ENCODE measurements at regions not wholly inside any gene's neighbourhood (a gene's known extent, or its start where the extent isn't known, plus 50 kb on each side); places are given as distances from the start of the nearest gene placed in this dataset.

GRCh38 chr4:106494066-106494465 lies 125.5 kb upstream of the GIMD1 start:
- FAIRE-seq = no peak

More at GRCh38 chr4:106494066-106494465, 125.5 kb upstream of the GIMD1 start:
- Histone ChIP-seq H4K20me1 (replicated peaks; ENCODE audit: control insufficient read depth, extremely low read depth, insufficient read depth, low read length) (no peaks in the 10 kb centered on the region), H3K36me3 (ENCODE audit: control insufficient read depth in 2 of 2, extremely low read depth in 1 of 2, insufficient read depth in 2 of 2, low read length in 2 of 2) (no peaks in the 10 kb centered on the region), H3K79me2 (ENCODE audit: control insufficient read depth, insufficient read depth, low read length) (no peaks in the 10 kb centered on the region), H2AFZ (ENCODE audit: low read depth, low read length) (no peak overlapping the region), H3K4me2 (ENCODE audit: insufficient read depth, low read length) (no peak overlapping the region), H3K27me3 (ENCODE audit: control insufficient read depth in 2 of 2, insufficient read depth in 2 of 2, low read length in 2 of 2) (no peaks in the 10 kb centered on the region), H3K9ac (replicated peaks; ENCODE audit: extremely low read depth, insufficient read depth, low read length) (no peak overlapping the region), H3K9me1 (replicated peaks; ENCODE audit: control insufficient read depth, extremely low read depth, insufficient read depth, low read length) (peaks cover 2% of the 10 kb centered on the region), H3K4me1 (ENCODE audit: control insufficient read depth, extremely low read depth, insufficient read depth, low read length) (no peaks in the 10 kb centered on the region), H3K4me3 (replicated peaks in 1 of 3; ENCODE audit: insufficient read depth in 1 of 3, low read depth in 1 of 3, low read length in 3 of 3) (no peak overlapping the region), H3K27ac (ENCODE audit: insufficient read depth, low read depth, low read length) (no peak overlapping the region), H3K9me3 (replicated peaks; ENCODE audit: control insufficient read depth, insufficient read depth, low read length) (no peaks in the 10 kb centered on the region)
- no peak for DNase-seq (ENCODE audit: low read depth, low spot score)
- POLR2A ChIA-PET = no interaction called here
- no peak for TF ChIP-seq MYC (IDR thresholded peaks at IDR 0.05; ENCODE audit: low read depth, low read length)
- no peak for TF ChIP-seq GATA2 (IDR thresholded peaks at IDR 0.05; ENCODE audit: insufficient read depth, insufficient read length, low read depth, low read length)
- TF ChIP-seq MAX (IDR thresholded peaks at IDR 0.05; ENCODE audit: insufficient read depth, insufficient read length) = no peak
- TF ChIP-seq FOS (IDR thresholded peaks at IDR 0.05; ENCODE audit: borderline replicate concordance, insufficient read depth, low read length) = no peak
- TF ChIP-seq POLR2A (IDR thresholded peaks at IDR 0.05; ENCODE audit: low read depth, low read length) = no peak
- no peak for TF ChIP-seq CTCF (IDR thresholded peaks at IDR 0.05; ENCODE audit: extremely low read depth in 1 of 2, insufficient read depth in 1 of 2, low read depth in 1 of 2, low read length in 2 of 2)
- TF ChIP-seq EZH2 (IDR thresholded peaks at IDR 0.05; ENCODE audit: borderline replicate concordance, low read depth, low read length, severe bottlenecking) = no peak
- TF ChIP-seq POLR2AphosphoS5 (IDR thresholded peaks at IDR 0.05; ENCODE audit: insufficient read depth, low read depth, low read length) = no peak
- TF ChIP-seq JUN (IDR thresholded peaks at IDR 0.05; ENCODE audit: borderline replicate concordance, insufficient read depth, insufficient read length, low read depth) = no peak
- no TSS peak for BruUV-seq (replicated peaks)
- intact Hi-C loops (cut with micrococcal nuclease) = no loop called here
- dilution Hi-C loops (cut with MboI; ENCODE audit: extremely low pct_ligation_motif_present, low sequenced_read_pairs) = no loop called here
- CTCF ChIA-PET = no interaction called here

Data from endothelial cell of umbilical vein (primary cell).